ENCODE measurements at regions not wholly inside any gene's neighbourhood (a gene's known extent, or its start where the extent isn't known, plus 50 kb on each side); places are given as distances from the start of the nearest gene placed in this dataset.

GRCh38 chr2:187003038-187003554 lies 154.1 kb upstream of the ZSWIM2 start (continued):
- TF ChIP-seq TFAP4 (CRISPR knock-in tag; IDR thresholded peaks at IDR 0.05; ENCODE audit: borderline replicate concordance) (peak; percentile 27; the same call in 1 of the 2 replicates), MNT (conservative IDR thresholded peaks at IDR 0.05) (peak in 1 of 2 experiments; percentile 61; a peak in 2 of 4 replicates), ARID2 (IDR thresholded peaks at IDR 0.05) (no peak), ZNF134 (CRISPR knock-in tag; conservative IDR thresholded peaks at IDR 0.05) (peak; percentile 45; the same call in 1 of the 2 replicates), ZNF586 (CRISPR knock-in tag; conservative IDR thresholded peaks at IDR 0.05) (no peak), ELF2 (CRISPR knock-in tag; IDR thresholded peaks at IDR 0.05) (no peak), MAFK (IDR thresholded peaks at IDR 0.05; ENCODE audit: low read length) (no peak), TRIM24 (IDR thresholded peaks at IDR 0.05) (peak in 1 of 2 experiments; percentile 26; a peak in 1 of 4 replicates), TEAD1 (CRISPR knock-in tag; IDR thresholded peaks at IDR 0.05) (peak in 1 of 2 experiments; percentile 65; a peak in 3 of 4 replicates), PKNOX1 (IDR thresholded peaks at IDR 0.05) (peak; percentile 58), RBM15 (IDR thresholded peaks at IDR 0.05; ENCODE audit: insufficient read depth, low read length) (no peak), PBX2 (CRISPR knock-in tag; IDR thresholded peaks at IDR 0.05; ENCODE audit: low read depth) (no peak), PBX2 (tag; conservative IDR thresholded peaks at IDR 0.05; ENCODE audit: low read depth) (peak; percentile 56), HDAC8 (tag; IDR thresholded peaks at IDR 0.05) (peak; percentile 88), CHD1 (IDR thresholded peaks at IDR 0.05; ENCODE audit: low read length) (peak; percentile 49), HDGF (IDR thresholded peaks at IDR 0.05) (no peak), ZNF140 (CRISPR knock-in tag; IDR thresholded peaks at IDR 0.05) (no peak), ARID3B (CRISPR knock-in tag; IDR thresholded peaks at IDR 0.05; ENCODE audit: borderline replicate concordance) (0 out of 2 replicates have a peak, but pooled peaks have one; percentile 61)

Measured in K562 (cell line).